NCI-H748 (cell line): ENCODE measurements at regions not wholly inside any gene's neighbourhood (a gene's known extent, or its start where the extent isn't known, plus 50 kb on each side); places are given as distances from the start of the nearest gene placed in this dataset.
A peak's percentile ranks its signal among the peaks of the same experiment; 100 is the strongest.

Experiments
- DNase-seq: peaks from one replicate; lab custom pipeline; 2025; ENCODE audit not compliant: unreplicated experiment; lab: John Stamatoyannopoulos, UW

GRCh38 chr16:79697562-79698112 is 97.1 kb upstream of the MAF start:
- DNase-seq = no peak

- DNase-seq = no peak
Observed at GRCh38 chr16:79691007-79691406, 90.5 kb upstream of the MAF start.

GRCh38 chr16:79690159-79690558 is 89.6 kb upstream of the MAF start:
- no peak for DNase-seq

- no peak for DNase-seq
Observed at GRCh38 chr16:79687249-79688130, 87.0 kb upstream of the MAF start.

GRCh38 chr16:79685871-79686270 is 85.3 kb upstream of the MAF start:
- no peak for DNase-seq

GRCh38 chr16:79679334-79679733 is 78.8 kb upstream of the MAF start:
- no peak for DNase-seq

- peak; percentile 9 for DNase-seq
Observed at GRCh38 chr16:79677799-79678530, 77.4 kb upstream of the MAF start.

GRCh38 chr16:79673635-79674034 is 73.1 kb upstream of the MAF start:
- no peak for DNase-seq

GRCh38 chr16:79672524-79672923 is 72.0 kb upstream of the MAF start:
- DNase-seq = no peak

- DNase-seq = no peak
Observed at GRCh38 chr16:79668502-79668901, 68.0 kb upstream of the MAF start.

- no peak for DNase-seq
Observed at GRCh38 chr16:79665970-79666369, 65.4 kb upstream of the MAF start.

GRCh38 chr16:79664407-79664806 is 63.9 kb upstream of the MAF start:
- DNase-seq = peak; percentile 74

GRCh38 chr16:79662669-79663313 is 62.3 kb upstream of the MAF start:
- DNase-seq = no peak

GRCh38 chr16:79662122-79662521 is 61.6 kb upstream of the MAF start:
- no peak for DNase-seq

- DNase-seq = no peak
Observed at GRCh38 chr16:79661578-79661977, 61.0 kb upstream of the MAF start.

GRCh38 chr16:79659344-79659743 is 58.8 kb upstream of the MAF start:
- peak; percentile 13 for DNase-seq

GRCh38 chr16:79658301-79659033 is 57.9 kb upstream of the MAF start:
- DNase-seq = peak; percentile 95

GRCh38 chr16:79656553-79657115 is 56.1 kb upstream of the MAF start:
- peak; percentile 98 for DNase-seq

GRCh38 chr16:79653373-79653891 is 52.9 kb upstream of the MAF start:
- no peak for DNase-seq

- no peak for DNase-seq
Observed at GRCh38 chr16:79651363-79651762, 50.8 kb upstream of the MAF start.
